ENCODE measurements at regions not wholly inside any gene's neighbourhood (a gene's known extent, or its start where the extent isn't known, plus 50 kb on each side); places are given as distances from the start of the nearest gene placed in this dataset.

DNA sequence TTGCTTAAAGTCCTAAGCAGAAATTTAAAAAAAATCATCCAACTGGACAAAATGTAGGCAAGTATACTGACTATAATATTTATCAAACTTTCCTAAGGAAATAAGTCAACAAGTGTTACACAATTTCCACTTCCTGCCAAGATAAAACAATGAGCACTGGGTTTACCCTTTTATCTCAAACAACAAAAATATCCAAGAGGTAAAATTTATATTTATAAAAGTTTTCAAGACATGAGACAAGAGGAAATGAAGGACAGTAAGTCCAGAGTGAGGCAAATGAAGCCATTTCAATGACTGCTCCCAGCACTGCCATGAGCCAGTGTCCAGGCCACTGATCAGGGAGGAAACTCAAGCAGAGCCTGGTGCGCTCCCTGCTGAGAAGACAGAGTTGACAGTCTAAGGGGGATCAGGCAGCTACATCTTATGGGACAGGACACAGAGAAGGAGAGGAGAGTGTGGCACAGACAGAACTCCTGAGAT is 439.4 kb downstream of the RAP2B start:
- Histone ChIP-seq H3K4me3 (ENCODE audit: low read length in 2 of 2) (no peak overlapping the region), H3K36me3 (ENCODE audit: insufficient read depth, low read length) (no peaks in the 10 kb centered on the region), H3K27me3 (ENCODE audit: insufficient read depth, low read length) (no peaks in the 10 kb centered on the region), H3K27ac (ENCODE audit: low read depth, low read length) (no peak overlapping the region), H3K9me3 (ENCODE audit: control insufficient read depth in 1 of 2, low read length in 2 of 2) (no peaks in the 10 kb centered on the region), H3K4me1 (ENCODE audit: insufficient read depth, low read length) (peaks cover 10% of the 10 kb centered on the region)
- H3K36me3 Mint-ChIP-seq = no peaks in the 10 kb centered on the region
- H3K4me1 Mint-ChIP-seq = peaks cover 7 to 10% (median 9%) of the 10 kb centered on the region in 4 donors
- intact Hi-C loops (cut with micrococcal nuclease) = no loop called here
- no peak for DNase-seq
- ChIA-PET POLR2A (ENCODE audit: partially characterized antibody) (interaction anchor here (1.1 to 1.3 kb wide), 2 partner anchors 16 to 20 kb away, joined by 3 to 4 read pairs; no protein-coding TSS in a partner anchor), CTCF (ENCODE audit: partially characterized antibody) (no interaction called here)
- H3K9me3 Mint-ChIP-seq = no peaks in the 10 kb centered on the region
- H3K27ac Mint-ChIP-seq = peak overlapping the region in 4 of 7 donors; percentile 39 to 81 (median 68)
- no peaks in the 10 kb centered on the region for H3K27me3 Mint-ChIP-seq
- H3K4me3 Mint-ChIP-seq = no peak overlapping the region

DNA sequence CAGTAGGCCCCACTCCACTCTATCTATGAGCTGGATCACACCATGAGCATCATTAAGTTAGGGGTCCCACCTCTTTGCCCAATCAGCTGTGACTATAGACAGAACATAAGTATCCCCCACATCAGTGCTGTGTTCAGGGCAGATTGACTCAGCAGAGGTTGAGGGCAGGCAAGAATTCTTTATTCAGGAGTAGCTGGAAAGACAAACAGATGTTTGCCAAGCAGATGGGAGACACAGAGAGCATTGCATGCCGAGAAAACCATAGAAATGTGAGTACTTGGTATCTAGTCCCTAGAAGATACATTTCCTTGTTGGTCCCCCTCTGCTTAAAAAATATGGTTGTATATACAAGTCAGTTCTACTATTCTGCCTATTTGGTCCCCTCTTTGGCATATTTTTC is 440.8 kb downstream of the RAP2B start:
- intact Hi-C loops (cut with micrococcal nuclease) = no loop called here
- Mint-ChIP-seq H3K27ac (no peak overlapping the region), H3K4me3 (no peak overlapping the region), H3K27me3 (no peaks in the 10 kb centered on the region), H3K4me1 (peaks cover 7 to 10% (median 9%) of the 10 kb centered on the region in 4 donors), H3K36me3 (no peaks in the 10 kb centered on the region), H3K9me3 (no peaks in the 10 kb centered on the region)
- ChIA-PET POLR2A (ENCODE audit: partially characterized antibody) (no interaction called here), CTCF (ENCODE audit: partially characterized antibody) (interaction anchor here (1.1 kb wide), 1 partner anchor 11 kb away, joined by 3 read pairs; no protein-coding TSS in a partner anchor)
- no peak for DNase-seq
- H3K36me3 ChIP-seq (ENCODE audit: insufficient read depth, low read length) = no peaks in the 10 kb centered on the region
- H3K4me1 ChIP-seq (ENCODE audit: insufficient read depth, low read length) = peaks cover 10% of the 10 kb centered on the region
- no peaks in the 10 kb centered on the region for H3K9me3 ChIP-seq (ENCODE audit: control insufficient read depth in 1 of 2, low read length in 2 of 2)
- no peaks in the 10 kb centered on the region for H3K27me3 ChIP-seq (ENCODE audit: insufficient read depth, low read length)
- H3K27ac ChIP-seq (ENCODE audit: low read depth, low read length) = no peak overlapping the region
- H3K4me3 ChIP-seq (ENCODE audit: low read length in 2 of 2) = no peak overlapping the region

DNA sequence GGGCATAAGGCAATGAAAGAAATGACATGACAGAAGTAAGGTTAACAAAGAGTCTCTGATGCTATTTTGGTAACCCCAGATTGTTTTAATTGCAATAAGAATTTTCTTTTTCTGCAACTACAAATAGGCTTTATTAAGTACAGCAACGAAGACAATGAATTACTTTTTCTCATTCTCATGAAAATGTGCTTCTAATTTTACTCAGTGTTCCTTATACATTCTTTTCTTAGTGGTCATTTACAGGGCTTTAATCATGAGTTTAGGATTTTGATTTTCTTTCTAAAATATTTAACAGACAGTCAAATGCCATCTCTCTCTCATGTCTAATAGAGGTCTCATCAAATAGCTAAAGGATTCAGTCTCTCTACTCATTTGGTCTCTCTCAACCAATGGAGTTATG is 452.1 kb downstream of the RAP2B start:
- H3K36me3 ChIP-seq (ENCODE audit: insufficient read depth, low read length) = no peaks in the 10 kb centered on the region
- no peak overlapping the region for H3K27ac ChIP-seq (ENCODE audit: low read depth, low read length)
- no peak for DNase-seq
- no peaks in the 10 kb centered on the region for H3K27me3 ChIP-seq (ENCODE audit: insufficient read depth, low read length)
- no peaks in the 10 kb centered on the region for H3K27me3 Mint-ChIP-seq
- no peak overlapping the region for H3K27ac Mint-ChIP-seq
- intact Hi-C loops (cut with micrococcal nuclease) = no loop called here
- no peaks in the 10 kb centered on the region for H3K36me3 Mint-ChIP-seq
- H3K4me1 Mint-ChIP-seq = peaks cover 0 to 1% (median 0%) of the 10 kb centered on the region in 4 donors
- no peak overlapping the region for H3K4me3 Mint-ChIP-seq
- no peaks in the 10 kb centered on the region for H3K9me3 Mint-ChIP-seq
- ChIA-PET POLR2A (ENCODE audit: partially characterized antibody) (interaction anchor here (1.1 to 1.8 kb wide), 3 partner anchors 8 to 450 kb away, joined by 3 to 5 read pairs (median 4); no protein-coding TSS in a partner anchor), CTCF (ENCODE audit: partially characterized antibody) (interaction anchor here (1.0 to 1.5 kb wide), 2 partner anchors 12 to 17 kb away, joined by 3 read pairs; no protein-coding TSS in a partner anchor)
- H3K4me1 ChIP-seq (ENCODE audit: insufficient read depth, low read length) = no peaks in the 10 kb centered on the region
- no peaks in the 10 kb centered on the region for H3K9me3 ChIP-seq (ENCODE audit: control insufficient read depth in 1 of 2, low read length in 2 of 2)
- H3K4me3 ChIP-seq (ENCODE audit: low read length in 2 of 2) = no peak overlapping the region

DNA sequence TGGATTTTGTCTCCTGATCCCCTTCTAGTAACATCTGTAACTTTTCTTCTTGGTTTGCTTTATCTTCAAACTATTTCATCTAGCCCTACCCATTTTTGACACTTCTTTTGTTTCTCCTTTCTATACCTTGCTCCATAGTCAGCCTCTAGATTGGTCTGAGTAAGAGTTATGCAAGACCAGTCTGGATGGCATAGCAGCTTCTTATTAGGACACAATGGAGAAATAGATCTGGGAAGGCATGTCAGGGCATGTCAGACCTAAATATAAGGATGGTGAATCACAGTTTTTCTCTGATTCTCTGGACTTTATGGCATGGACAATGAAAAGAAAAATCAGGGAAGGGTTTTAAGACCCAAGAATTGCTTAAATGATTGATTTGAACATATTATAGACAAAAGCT is 452.5 kb downstream of the RAP2B start:
- no peaks in the 10 kb centered on the region for H3K9me3 ChIP-seq (ENCODE audit: control insufficient read depth in 1 of 2, low read length in 2 of 2)
- no peaks in the 10 kb centered on the region for H3K27me3 Mint-ChIP-seq
- intact Hi-C loops (cut with micrococcal nuclease) = no loop called here
- H3K27ac Mint-ChIP-seq = peak overlapping the region in 1 of 7 donors; percentile 3
- no peaks in the 10 kb centered on the region for H3K36me3 ChIP-seq (ENCODE audit: insufficient read depth, low read length)
- ChIA-PET POLR2A (ENCODE audit: partially characterized antibody) (interaction anchor here (1.1 to 1.8 kb wide), 2 partner anchors 10 to 451 kb away, joined by 3 to 4 read pairs; no protein-coding TSS in a partner anchor), CTCF (ENCODE audit: partially characterized antibody) (interaction anchor here (1.5 kb wide), 1 partner anchor 12 kb away, joined by 3 read pairs; no protein-coding TSS in a partner anchor)
- DNase-seq = no peak
- H3K4me3 ChIP-seq (ENCODE audit: low read length in 2 of 2) = no peak overlapping the region
- no peaks in the 10 kb centered on the region for H3K4me1 ChIP-seq (ENCODE audit: insufficient read depth, low read length)
- H3K27me3 ChIP-seq (ENCODE audit: insufficient read depth, low read length) = no peaks in the 10 kb centered on the region
- H3K4me3 Mint-ChIP-seq = no peak overlapping the region
- no peak overlapping the region for H3K27ac ChIP-seq (ENCODE audit: low read depth, low read length)
- H3K9me3 Mint-ChIP-seq = no peaks in the 10 kb centered on the region
- H3K4me1 Mint-ChIP-seq = peaks cover 0 to 1% (median 0%) of the 10 kb centered on the region in 4 donors
- no peaks in the 10 kb centered on the region for H3K36me3 Mint-ChIP-seq

DNA sequence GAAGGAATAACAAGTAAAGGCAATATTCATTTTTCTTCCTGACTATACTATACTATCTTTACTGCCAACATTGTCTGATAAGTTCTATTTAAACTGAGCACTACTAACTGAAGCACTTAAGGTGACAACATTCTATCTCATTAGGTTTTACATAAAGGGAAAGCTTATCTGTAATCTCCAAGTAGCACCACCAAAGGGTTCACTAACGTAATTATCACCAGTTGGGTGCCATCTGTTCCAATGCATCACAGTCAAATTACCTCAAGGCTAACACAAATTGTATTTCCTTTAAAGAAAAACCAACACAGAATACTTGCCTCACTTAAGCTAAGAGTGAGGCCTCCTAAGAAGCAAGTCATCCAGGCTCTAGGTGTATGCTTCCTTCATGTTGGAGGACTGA is 453.8 kb downstream of the RAP2B start:
- no peak for DNase-seq
- H3K27ac ChIP-seq (ENCODE audit: low read depth, low read length) = no peak overlapping the region
- no peaks in the 10 kb centered on the region for H3K9me3 ChIP-seq (ENCODE audit: control insufficient read depth in 1 of 2, low read length in 2 of 2)
- Mint-ChIP-seq H3K9me3 (peaks cover 0 to 7% (median 3%) of the 10 kb centered on the region in 8 donors), H3K27me3 (no peaks in the 10 kb centered on the region), H3K36me3 (no peaks in the 10 kb centered on the region), H3K4me3 (no peak overlapping the region), H3K4me1 (peaks cover under 1 to 4% (median 2%) of the 10 kb centered on the region in 4 donors), H3K27ac (no peak overlapping the region)
- H3K27me3 ChIP-seq (ENCODE audit: insufficient read depth, low read length) = no peaks in the 10 kb centered on the region
- intact Hi-C loops (cut with micrococcal nuclease) = no loop called here
- no peaks in the 10 kb centered on the region for H3K36me3 ChIP-seq (ENCODE audit: insufficient read depth, low read length)
- no peaks in the 10 kb centered on the region for H3K4me1 ChIP-seq (ENCODE audit: insufficient read depth, low read length)
- CTCF ChIA-PET (ENCODE audit: partially characterized antibody) = no interaction called here
- POLR2A ChIA-PET (ENCODE audit: partially characterized antibody) = interaction anchor here (1.4 kb wide), 1 partner anchor 11 kb away, joined by 3 read pairs; no protein-coding TSS in a partner anchor
- H3K4me3 ChIP-seq (ENCODE audit: low read length in 2 of 2) = no peak overlapping the region

DNA sequence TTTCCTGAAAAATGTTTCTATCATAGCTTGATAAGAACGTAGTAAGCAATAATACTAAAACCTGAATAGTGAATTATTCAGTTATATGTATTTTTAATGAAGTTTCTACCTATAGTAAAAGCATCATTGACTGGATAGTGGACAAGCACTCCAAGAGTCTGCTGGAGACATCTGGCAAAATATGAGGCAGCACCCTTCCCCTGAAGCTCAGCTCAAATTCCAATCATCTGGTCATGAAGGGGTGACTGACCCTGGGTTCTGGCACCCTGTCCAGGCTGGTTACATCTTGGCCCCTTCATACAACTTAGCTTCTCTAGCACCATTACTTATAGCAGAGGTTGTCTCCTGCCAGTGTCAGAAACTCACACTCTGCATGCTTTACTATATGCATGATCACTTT is 455.4 kb downstream of the RAP2B start:
- POLR2A ChIA-PET (ENCODE audit: partially characterized antibody) = interaction anchor here (1.0 kb wide), 1 partner anchor 17 kb away, joined by 3 read pairs; no protein-coding TSS in a partner anchor
- Histone ChIP-seq H3K4me1 (ENCODE audit: insufficient read depth, low read length) (peaks cover 16% of the 10 kb centered on the region), H3K27me3 (ENCODE audit: insufficient read depth, low read length) (no peaks in the 10 kb centered on the region), H3K9me3 (ENCODE audit: control insufficient read depth in 1 of 2, low read length in 2 of 2) (no peaks in the 10 kb centered on the region), H3K27ac (ENCODE audit: low read depth, low read length) (no peak overlapping the region), H3K4me3 (ENCODE audit: low read length in 2 of 2) (no peak overlapping the region), H3K36me3 (ENCODE audit: insufficient read depth, low read length) (no peaks in the 10 kb centered on the region)
- intact Hi-C loops (cut with micrococcal nuclease) = no loop called here
- Mint-ChIP-seq H3K27me3 (no peaks in the 10 kb centered on the region), H3K4me1 (peaks cover 16 to 19% (median 18%) of the 10 kb centered on the region in 4 donors), H3K4me3 (no peak overlapping the region), H3K9me3 (peaks cover 0 to 7% (median 3%) of the 10 kb centered on the region in 8 donors), H3K27ac (no peak overlapping the region), H3K36me3 (no peaks in the 10 kb centered on the region)
- CTCF ChIA-PET (ENCODE audit: partially characterized antibody) = no interaction called here
- no peak for DNase-seq

DNA sequence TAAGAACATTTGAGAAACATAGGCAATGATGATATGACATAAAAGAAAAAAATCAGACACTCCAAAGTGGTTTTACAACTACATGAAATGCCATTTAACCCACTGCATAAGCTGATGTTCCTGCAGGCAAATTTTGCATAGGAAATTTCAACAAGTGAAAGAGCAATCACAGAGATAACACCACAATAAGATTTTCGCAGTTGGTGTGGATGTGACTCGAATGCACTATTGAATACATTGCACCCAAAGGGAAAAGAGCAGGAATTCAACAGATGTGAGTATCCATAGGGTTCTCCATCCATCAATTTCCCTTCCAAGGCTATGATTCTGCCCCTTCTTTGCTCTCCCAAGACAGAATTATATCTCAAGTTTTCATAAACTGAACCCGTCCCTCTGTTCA is 456.1 kb downstream of the RAP2B start:
- Mint-ChIP-seq H3K27ac (no peak overlapping the region), H3K36me3 (no peaks in the 10 kb centered on the region), H3K4me1 (peaks cover 21 to 26% (median 23%) of the 10 kb centered on the region in 4 donors), H3K9me3 (peaks cover 0 to 7% (median 3%) of the 10 kb centered on the region in 8 donors), H3K27me3 (no peaks in the 10 kb centered on the region), H3K4me3 (no peak overlapping the region)
- Histone ChIP-seq H3K4me3 (ENCODE audit: low read length in 2 of 2) (no peak overlapping the region), H3K36me3 (ENCODE audit: insufficient read depth, low read length) (no peaks in the 10 kb centered on the region), H3K27ac (ENCODE audit: low read depth, low read length) (no peak overlapping the region), H3K4me1 (ENCODE audit: insufficient read depth, low read length) (peaks cover 23% of the 10 kb centered on the region), H3K9me3 (ENCODE audit: control insufficient read depth in 1 of 2, low read length in 2 of 2) (no peaks in the 10 kb centered on the region), H3K27me3 (ENCODE audit: insufficient read depth, low read length) (no peaks in the 10 kb centered on the region)
- POLR2A ChIA-PET (ENCODE audit: partially characterized antibody) = no interaction called here
- CTCF ChIA-PET (ENCODE audit: partially characterized antibody) = interaction anchor here (0.6 kb wide), 1 partner anchor 414 kb away, joined by 3 read pairs; no protein-coding TSS in a partner anchor
- no peak for DNase-seq
- intact Hi-C loops (cut with micrococcal nuclease) = no loop called here

Measured in CD4-positive, alpha-beta memory T cell (primary cell).